NCI-H748 (cell line): ENCODE measurements at regions not wholly inside any gene's neighbourhood (a gene's known extent, or its start where the extent isn't known, plus 50 kb on each side); places are given as distances from the start of the nearest gene placed in this dataset.

ENCODE experiments used
- DNase-seq: peaks from one replicate; lab custom pipeline; 2025; ENCODE audit not compliant: unreplicated experiment; lab: John Stamatoyannopoulos, UW

DNA sequence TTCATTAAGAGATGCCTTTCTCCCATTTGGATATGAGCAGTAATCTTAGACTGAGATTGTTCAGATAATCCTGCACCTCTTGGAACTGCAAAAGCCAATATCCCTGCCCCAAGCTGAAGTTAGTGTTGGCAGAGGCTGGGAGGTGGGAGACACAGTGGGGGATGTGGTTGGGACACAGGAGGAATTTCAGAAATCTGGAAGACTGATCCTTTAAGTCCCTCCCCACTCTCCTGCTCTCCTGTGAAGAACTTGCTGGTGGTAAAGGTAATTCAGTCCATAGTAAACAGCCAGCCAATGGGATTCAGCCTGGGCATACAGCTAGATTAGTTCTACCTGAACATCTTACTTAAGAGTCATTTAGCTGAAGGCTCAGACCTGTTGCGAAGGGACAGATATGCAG, 50.0 kb upstream of the TMEM178A start:
- DNase-seq = no peak
